ENCODE measurements at regions not wholly inside any gene's neighbourhood (a gene's known extent, or its start where the extent isn't known, plus 50 kb on each side); places are given as distances from the start of the nearest gene placed in this dataset.
A peak's percentile ranks its signal among the peaks of the same experiment; 100 is the strongest.
"Not testable (repeated sequence)": the region's sequence is repeated elsewhere in the genome, so short reads cannot be mapped to it uniquely, and the experiment has no call there.

DNA sequence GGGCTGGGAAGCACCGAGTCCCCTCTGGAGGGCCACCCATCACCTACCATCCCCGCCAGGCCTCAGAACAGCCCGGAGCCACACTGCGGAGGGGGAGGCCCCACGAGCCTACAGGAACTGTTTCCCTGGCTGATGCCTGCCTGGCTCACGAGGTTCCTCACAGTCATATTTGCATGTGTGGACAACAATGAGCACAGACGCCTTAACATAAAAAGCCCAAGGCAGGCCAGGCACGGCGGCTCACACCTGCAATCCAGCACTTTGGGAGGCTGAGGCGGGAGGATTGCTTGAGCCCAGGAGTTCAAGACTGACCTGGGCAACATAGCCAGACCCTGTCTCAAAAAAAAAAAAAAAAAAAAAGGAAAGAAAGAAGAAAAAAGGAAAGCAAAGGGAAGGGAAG, 125.9 kb downstream of the FAM53A start:
- no peak for DNase-seq

DNA sequence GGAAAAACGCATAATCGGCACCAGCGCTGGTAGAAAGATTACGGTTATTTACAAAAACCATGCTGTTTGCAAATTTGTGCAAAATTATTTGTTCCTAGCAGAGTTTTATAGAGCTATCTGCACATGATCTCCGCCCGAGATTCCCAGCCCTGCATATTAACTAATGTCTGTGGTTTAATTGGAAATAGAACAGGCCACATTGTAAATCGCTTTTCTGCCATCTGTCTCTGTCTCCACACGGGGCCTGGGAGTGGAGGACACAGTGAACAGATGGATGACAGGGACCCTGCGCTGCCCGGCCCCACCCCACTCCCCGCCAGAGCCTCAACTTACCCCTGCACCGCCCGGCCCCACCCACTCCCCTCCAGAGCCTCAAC, 126.9 kb downstream of the FAM53A start:
- no peak for DNase-seq

DNA sequence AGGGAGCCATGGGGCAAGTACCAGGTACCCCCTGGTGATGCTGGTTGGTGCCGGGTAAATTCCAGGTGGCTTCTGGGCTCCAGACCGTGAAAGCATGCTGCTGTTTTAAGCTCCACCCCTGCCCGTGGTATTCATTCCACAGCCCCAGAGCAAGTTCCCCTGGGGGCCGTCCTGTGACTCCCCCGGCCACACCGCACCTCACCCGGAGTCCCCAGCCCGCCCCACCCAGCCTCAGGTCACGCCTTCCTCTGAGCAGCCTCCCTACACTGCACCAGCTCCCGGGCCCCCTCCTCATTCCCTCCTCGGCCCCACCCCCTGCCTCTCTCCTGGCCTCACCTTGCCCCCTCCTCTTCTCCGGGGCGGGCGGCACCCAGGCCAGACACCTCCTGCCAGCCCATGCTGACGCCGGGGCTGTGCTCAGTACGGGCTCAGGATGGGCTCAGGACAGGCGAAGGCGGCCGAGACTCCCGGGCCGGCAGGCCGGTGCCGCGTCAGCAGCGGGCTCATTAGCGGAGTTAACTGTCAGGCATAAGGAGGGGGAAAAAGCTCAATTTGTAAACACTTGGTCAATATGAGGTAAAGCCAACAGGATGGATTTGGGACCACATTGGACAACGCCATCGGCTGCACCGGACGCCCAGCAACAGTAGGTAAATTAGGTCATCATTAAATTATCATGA, 127.4 kb downstream of the FAM53A start:
- no peak for DNase-seq

DNA sequence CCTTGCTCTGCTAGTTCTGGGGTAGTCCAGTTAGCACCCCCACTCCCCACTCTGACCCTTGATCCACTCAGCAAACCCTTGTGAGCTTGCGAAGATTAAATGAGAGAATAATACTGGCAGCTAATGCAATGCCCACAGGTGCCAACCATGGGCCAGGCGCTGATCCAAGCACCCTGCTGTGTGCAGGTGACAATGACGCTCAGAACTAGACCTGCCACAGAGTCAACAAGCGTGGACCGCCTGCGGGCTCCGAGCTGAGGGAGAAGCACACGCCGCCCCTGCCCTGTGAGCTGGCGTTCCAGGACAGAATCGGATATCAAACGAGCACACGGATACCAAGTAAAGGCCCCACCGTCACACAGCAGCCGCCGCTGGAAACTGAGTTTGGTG, 129.2 kb downstream of the FAM53A start:
- DNase-seq, result no peak

DNA sequence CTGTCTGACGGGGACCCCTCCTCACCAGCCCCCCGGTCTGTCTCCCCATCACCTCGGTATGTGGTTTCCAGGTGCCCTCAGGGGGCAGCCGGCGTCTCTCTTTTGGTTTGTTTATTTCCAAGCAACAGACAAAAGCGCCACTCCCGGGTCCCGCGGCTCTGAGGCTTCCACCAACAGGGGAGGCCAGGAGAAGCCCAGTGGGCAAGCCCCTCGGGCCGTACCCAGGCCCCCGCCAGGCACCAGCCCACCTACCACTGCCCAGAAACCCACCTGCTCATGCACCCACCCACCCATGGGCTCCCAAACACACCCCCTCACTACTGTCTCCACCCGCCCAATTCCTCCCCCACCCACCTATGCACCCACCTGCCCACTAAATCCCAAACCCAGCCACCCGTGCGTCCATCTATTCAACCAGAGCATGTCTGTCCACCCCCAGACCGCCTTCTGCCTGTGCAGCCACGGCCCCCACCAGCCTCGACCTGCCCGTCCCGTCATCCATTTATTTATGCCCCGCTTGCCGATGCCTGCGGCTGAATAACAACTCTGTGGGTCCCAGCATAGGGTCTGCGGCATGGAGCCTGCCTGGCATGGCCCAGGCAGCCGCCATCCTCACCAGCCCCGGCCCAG, 129.8 kb downstream of the FAM53A start:
- DNase-seq, result no peak

DNA sequence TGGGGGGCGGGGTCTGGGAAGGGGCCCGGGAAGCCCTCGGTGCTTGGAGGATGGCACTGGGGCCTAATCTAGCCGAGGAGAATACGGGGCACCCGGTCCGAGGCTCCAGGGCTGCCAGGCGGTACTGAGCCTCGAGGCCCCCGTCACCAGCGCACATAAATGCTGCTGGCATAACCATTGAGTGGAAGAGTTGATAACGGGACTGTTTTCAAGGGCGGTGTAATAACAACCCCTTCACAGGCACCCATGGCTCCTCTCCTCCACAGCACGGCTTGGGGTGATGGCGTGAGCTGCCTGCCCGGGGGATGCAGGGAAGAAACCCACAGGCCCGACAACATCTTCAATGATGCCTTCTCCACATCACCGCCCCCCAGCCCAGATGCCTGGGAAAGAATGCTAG, 130.7 kb downstream of the FAM53A start:
- no peak for DNase-seq

DNA sequence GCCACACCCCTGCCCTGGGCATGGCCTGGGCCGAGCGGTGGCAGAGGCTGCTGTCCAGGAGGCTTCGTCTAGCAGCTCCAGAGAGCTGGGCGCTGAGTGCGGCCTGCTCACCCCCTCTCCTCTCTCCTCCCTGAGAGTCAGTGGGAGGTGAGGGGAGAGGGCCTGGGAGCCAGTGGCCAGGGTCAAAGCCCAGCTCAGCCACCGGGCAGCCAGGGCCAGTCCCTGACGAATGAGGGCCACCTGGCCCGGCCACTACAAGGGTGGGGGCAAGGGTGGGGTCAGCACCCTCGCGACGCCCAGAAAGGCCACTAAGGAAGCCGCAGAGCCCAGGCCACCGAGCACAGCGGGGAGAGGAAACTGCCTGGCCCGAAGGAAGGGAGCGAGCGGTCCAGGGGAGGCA, 131.7 kb downstream of the FAM53A start:
- DNase-seq, result no peak

DNA sequence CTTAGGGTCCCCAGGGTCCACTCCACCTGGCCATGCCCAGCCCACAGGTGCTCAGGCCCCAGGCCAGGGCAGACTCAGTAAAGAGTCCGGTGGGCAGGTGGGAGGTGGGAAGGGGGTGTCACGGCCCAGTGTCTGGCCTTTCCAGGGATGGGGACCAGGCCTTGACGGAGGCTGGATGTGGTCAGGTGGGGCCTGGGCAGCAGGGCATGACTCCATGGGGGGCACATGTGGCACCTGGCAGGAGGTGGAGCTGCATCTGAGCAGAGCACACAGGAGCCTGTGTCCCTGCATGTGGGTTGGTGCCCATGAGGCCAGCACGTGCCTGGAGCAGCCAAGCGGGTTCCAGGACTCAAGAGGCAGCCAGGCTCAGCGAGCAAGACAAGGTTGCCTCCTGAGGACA, 132.9 kb downstream of the FAM53A start:
- no peak for DNase-seq

DNA sequence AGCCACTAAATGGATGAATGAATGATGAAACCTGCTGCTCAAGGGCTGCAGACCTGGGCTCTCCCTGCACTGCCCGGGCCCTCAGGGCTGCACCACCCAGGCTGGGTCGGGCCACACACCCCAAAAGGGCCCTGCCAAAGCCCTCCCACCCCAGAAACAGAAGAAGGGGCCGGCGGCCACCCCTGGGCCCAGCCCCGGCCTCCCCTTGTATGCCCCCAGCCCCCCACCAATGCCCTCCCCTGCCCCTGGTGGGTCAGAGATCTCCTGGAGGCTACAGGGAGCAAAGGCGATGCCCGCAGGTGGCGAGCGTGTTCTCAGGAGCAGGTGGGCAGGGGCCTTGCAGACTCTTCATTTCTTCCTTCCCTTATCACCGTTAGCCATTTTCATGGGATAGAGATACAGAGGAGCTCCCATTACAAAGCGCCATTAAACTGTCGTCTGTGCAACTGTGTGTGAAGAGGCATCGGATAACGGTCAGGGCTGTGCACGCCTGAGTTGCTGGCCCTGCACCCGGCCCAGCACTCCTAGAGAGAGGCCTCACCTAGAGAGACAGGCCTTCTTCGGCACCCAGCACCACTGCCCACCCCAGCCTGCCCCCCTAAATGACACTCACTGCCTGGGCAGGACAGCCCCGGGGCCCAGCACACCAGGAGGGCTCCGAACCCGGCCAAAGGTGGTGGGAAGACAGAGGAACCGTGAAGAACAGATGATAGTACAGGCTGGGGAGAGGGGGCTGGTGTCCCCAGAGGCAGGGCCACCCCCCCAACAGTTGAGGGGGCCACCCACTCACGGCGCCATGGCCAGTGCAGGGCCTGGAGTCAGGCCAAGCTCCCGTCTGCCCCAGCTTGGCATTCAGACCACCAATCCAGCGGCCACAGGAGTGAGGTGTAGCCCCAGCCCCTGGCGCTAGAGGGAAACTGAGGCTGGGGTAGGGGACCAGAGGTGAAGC, 133.7 kb downstream of the FAM53A start:
- DNase-seq, result no peak

DNA sequence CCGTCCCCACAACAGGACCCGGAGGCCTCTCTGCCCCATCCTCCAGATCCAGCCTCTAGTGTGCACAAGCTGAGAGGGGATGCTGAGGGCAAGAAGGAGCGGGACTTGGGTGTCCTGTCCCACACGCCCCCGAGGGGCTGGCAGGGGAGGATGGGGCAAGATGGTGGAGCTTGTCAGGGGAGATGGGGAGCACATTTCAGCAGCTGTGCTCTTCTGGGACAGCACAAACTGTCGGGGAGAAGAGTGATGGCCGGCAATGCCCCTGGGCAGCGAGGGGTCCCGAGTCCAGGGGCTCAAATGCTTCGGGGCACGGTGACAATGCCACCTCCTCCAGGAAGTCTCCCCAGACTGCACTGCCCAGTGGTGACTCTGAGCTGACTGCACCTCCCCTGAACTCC, 134.5 kb downstream of the FAM53A start:
- DNase-seq, result no peak

DNA sequence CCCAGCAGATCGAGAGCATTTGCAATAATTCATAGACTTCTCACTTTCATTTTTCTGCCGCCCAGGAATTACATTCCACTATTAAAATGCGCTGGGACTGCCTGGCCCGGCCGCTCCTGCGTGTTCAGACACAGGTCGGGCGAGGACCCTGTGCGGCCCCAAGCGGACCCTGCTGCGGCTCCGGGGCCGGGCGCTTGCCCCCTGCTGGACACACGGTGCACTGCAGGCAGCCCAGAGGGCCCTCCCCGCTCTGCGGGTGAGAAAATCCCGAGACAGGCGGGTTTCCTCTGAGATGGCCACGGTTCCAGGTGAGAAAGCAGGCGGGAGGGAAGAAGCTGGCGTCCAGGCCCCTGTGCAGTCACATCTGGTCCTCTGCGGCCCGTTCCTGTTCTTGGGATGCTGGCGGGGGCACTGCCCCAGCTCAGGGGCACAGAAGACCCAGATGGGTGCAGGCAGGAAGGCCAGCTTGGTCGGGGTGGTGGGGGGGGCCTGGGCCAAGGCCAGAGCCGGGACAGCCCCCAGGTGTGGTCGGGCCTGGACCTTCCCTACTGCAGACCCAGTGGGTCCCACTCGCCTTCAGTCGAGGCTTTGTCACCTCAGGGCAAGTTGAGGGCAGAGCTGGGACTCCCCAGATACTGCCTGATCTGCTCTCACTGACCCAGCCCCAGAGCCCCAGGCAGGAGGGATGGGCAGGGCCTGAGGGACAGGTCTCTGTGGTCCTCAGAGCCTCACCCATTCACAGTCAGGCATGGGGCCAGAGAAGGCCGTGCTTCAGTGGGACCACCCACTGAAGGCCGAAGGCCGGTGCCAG, 135.1 kb downstream of the FAM53A start:
- DNase-seq, result peak; percentile 68

DNA sequence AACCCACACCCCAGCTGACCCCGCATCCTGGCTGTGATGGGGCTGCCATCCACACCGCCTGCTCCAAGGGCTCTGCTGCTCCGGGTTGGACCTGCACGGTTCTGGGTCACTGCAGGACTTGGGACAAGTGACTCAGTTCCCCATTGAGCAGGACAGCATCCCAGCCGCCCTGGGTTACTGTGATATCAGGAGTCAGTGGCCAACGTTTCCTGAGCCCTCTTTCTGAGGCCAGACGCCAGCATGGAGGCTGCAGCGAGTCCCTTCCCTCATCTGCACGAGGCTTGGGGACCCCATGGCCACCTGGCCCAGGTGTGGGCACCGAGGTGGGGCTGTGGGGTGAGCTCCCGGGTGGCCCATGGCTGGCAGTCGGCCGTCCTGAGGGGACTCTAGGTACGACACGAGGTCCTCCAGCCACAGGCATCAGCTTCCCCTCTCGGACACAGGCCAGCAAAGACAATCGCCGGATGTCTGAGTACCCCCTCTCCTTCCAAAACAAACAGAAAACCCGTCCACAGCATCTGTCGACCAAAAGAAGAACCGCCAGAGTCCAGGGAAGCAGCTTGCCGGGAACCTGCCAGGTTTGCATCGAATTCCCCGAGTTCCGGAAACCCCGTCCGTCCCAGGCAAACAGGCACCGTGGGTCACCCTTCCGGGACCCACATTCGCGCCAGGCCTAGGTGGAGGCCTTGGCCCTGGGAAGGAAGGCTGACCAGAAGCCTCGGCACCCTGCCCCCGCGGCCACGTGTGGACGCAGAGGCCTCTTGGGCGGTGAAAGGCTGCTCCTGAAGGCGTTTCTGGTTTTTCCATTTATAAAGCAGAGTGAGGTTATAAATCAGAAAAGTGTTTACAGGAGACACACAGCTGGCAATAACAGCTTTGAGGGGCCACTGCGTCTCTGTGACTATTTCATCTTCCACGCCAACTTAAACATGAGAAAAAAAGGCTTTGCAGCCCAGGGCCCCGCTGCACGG, 136.0 kb downstream of the FAM53A start:
- DNase-seq, result no peak

DNA sequence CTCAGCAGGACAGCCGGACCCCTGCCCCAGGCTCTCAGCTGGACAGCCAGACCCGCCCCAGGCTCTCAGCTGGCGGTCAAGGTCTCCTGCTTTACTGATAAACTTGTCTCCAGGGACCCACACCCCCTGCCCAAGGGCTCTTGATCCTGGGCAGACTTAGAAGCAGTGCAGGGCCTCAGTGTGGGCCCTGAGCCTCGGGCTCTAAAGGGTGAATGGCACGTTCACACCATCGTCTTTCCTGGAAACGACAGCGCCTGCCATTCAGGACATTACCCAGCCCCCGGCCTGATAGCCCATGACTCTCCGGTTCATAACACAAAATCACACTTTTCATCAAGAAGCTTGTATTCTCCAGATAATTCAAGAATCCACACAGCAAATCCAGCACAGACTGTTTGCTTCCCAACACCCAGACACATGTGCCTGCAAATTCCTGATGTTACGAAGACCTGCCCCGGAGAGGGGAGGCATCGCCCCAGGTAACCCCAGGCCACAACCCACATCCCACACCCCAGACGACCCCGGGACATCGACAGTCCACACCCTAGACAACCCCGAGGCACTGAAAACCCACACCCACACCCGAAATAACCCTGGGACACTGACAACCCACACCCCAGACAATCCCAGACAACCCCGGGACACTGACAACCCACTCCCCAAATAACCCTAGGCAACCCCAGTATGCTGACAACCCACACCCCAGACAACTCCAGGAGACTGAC, 136.8 kb downstream of the FAM53A start:
- no peak for DNase-seq

DNA sequence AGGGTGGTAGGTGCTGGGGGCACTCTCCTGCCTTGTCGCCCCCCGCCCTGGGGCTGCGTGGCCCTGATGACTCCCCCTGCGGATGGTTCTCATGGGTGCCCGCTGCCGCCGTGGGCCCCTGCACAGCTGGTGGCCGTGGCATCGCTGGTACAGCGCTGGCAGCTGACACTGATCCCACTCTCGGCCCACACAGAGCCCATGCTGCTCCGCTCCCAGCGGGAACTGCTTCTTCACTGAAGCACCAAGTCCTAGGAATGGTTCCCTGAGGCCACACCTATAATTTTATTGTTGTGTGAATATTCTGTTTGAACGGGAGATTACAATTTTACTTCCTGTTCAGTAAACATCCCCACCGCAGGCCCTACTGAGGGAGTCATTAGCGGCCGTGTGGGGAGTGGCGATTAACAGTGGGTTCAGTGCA, 138.6 kb upstream of the NKX1-1 start:
- DNase-seq, result no peak

DNA sequence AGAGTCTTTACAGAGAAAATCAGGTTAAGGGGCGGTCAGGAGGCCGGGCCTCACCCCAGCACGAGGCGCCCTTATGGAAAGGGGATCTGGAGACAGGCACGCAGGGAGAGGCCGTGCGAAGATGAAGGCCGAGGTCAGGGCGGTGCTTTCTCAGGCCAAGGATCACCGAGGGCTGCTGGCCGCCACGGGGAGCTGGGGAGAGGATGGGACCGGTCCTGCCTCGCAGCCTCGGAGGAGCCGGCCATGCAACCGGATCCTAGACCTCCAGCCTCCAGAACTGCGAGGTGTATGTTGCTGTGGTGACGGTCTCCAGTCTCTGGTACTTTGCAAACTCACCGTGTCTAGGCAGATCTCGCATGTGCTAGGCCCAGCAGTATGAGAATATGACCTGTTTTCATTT, 138.2 kb upstream of the NKX1-1 start:
- not testable (repeated sequence) for DNase-seq

DNA sequence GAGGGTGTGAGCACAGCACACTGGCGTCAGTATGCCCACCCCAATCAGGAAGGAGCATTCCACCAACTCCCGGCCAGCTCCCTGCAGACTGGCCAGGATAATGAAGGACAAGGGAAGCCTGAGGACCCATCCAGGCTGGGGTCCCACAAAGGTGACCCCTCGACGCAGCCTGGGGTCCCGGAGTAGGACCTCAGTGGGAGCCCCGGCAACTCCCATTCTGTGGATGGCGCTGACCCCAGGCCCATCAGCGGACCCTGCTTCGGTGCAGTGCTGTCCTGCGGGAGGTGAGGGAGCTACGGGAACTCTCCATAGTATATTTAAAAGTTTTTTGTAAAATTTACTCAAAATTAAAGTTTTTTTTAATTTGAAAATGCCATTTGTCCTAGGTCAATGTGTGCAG, 137.7 kb upstream of the NKX1-1 start:
- DNase-seq, result no peak

DNA sequence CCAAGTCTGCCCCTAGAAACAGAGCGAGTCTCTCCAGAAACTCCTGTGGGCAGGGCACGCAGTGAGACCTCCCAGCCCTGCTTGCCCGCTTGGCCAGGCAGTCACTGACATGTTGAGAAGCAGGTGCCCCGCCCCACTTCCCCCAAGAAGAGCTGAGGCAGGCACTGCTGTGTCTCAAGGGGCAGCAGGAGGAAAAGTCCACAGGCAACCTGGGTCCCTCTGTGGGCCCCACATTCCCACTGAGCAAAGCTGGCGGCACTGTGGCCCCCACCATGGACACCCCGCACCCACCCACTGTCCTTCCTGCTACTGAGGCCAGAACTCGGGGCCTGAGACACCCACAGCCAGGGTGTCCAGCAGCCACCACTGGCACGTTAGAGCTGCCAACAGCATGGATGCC, 137.3 kb upstream of the NKX1-1 start:
- DNase-seq, result no peak

DNA sequence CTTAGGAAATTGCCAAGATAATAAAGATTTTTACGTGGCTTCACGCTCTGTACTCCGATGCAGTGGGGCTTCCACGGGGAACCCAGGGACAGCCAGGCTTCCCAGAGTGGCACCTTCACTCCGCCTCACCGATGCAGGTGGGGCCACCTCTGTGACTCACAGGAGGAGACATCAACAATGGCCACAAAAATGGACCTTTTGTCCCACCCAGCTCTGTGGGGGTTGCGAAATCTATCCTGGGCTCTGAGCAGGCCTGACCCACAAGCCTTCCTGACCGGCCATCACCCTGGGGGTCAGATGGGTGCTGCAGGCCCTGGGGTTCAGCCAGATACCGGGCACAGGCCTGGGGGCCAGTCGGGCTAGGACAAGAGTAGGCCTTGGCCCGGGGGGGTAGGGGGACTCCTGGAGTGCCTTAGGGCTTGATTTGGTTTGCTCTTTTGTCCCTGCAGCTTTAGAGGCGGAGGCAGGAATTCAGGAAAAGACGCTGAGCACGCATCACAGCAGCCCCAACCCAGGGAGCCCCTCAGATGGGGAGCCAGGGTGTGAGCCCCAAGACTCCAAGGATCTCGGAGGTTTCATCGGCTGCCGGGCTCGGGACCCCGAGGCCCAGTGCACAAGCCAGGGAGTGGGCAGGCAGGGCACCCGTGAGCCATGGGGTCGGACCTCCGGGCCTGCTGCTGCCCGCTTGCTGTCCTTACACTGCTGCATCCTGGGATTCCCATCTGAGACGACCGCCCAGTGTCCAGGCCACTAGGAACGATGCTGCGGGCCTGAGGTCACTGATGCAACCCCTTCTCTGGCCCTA, 136.5 kb upstream of the NKX1-1 start:
- no peak for DNase-seq

DNA sequence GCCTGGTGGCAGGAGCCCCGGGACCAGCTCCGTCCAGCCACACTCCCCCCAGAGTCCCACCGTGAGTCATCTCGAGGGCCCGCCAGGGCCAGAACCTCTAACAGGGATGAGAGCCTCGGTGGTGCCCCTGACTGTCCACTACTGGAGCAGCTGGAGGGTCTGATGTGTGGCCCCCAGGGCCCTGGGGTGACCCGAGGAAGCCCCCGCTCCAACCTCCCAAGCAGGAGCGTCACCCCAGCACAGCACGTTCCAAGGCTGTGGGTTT, 135.9 kb upstream of the NKX1-1 start:
- DNase-seq, result no peak

DNA sequence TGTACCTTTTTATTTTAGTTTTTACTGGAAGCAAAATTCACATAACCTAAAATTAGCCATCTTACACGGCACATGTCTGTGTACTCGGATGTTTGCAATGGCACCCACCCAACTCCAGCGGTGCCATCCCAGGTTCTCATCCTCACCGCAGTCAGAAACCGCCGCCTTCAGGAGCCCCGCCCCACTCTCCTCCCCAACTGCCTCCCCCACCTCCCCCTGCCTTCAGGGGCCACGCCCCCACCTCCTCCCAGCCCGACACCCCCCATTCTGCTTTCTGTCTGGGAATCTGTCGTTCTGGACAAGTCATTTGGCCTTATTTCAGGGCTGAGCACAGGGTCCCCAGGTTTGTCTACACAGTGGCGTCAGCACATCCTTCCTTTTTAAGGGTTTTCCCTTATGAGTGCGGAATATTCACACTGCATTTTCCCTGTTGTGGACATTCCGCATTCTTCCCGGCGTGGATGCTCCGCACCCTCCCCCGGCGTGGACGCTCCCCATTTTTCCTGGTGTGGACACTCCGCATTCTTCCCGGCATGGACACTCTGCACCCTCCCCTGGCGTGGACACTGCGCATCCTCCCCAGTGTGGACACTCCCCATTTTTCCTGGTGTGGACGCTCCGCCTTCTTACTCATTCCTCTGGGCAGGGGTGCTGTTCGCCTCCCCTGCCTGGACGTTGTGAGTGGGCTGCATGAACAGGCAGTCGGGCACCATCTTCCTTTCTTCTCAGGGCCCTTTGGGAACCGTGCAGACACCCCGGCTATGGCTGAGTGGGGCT, 135.4 kb upstream of the NKX1-1 start:
- DNase-seq, result no peak
